ENCODE measurements at regions not wholly inside any gene's neighbourhood (a gene's known extent, or its start where the extent isn't known, plus 50 kb on each side); places are given as distances from the start of the nearest gene placed in this dataset.

DNA sequence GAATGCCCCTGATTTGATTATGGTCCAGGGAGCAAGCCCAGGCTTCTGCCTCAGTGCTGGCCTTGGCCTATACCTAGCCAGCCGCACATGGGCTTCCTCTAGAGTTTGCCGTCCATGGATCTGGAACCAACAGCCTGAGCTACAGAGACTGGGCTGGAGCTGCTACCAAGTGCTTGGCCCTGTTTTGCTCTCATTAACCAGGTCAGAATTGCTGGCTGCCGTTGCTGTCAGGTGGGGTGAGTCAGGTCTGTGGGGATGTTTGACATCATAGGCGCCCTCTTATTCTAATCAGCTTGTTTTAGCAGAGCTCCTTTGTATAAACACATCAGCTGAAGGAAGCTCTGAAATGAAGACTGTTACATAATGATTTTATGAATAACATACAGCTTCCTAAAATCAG, 83.1 kb upstream of the PHACTR2 start:
- no peaks in the 10 kb centered on the region for H3K9me3 ChIP-seq (replicated peaks; ENCODE audit: control insufficient read depth, insufficient read depth, low read length)
- H3K4me2 ChIP-seq (ENCODE audit: insufficient read depth, low read length): no peak overlapping the region
- no peak overlapping the region for H3K9ac ChIP-seq (replicated peaks; ENCODE audit: extremely low read depth, insufficient read depth, low read length)
- H3K36me3 ChIP-seq (ENCODE audit: control insufficient read depth in 2 of 2, extremely low read depth in 1 of 2, insufficient read depth in 2 of 2, low read length in 2 of 2): no peaks in the 10 kb centered on the region
- no peak overlapping the region for H3K27ac ChIP-seq (ENCODE audit: insufficient read depth, low read depth, low read length)
- POLR2A ChIA-PET: no interaction called here
- TF ChIP-seq POLR2A (IDR thresholded peaks at IDR 0.05; ENCODE audit: low read depth, low read length) (no peak), MYC (IDR thresholded peaks at IDR 0.05; ENCODE audit: low read depth, low read length) (no peak), EZH2 (IDR thresholded peaks at IDR 0.05; ENCODE audit: borderline replicate concordance, low read depth, low read length, severe bottlenecking) (no peak), JUN (IDR thresholded peaks at IDR 0.05; ENCODE audit: borderline replicate concordance, insufficient read depth, insufficient read length, low read depth) (no peak), POLR2AphosphoS5 (IDR thresholded peaks at IDR 0.05; ENCODE audit: insufficient read depth, low read depth, low read length) (no peak), FOS (IDR thresholded peaks at IDR 0.05; ENCODE audit: borderline replicate concordance, insufficient read depth, low read length) (no peak), GATA2 (IDR thresholded peaks at IDR 0.05; ENCODE audit: insufficient read depth, insufficient read length, low read depth, low read length) (no peak)
- TF ChIP-seq, protein P1, sequence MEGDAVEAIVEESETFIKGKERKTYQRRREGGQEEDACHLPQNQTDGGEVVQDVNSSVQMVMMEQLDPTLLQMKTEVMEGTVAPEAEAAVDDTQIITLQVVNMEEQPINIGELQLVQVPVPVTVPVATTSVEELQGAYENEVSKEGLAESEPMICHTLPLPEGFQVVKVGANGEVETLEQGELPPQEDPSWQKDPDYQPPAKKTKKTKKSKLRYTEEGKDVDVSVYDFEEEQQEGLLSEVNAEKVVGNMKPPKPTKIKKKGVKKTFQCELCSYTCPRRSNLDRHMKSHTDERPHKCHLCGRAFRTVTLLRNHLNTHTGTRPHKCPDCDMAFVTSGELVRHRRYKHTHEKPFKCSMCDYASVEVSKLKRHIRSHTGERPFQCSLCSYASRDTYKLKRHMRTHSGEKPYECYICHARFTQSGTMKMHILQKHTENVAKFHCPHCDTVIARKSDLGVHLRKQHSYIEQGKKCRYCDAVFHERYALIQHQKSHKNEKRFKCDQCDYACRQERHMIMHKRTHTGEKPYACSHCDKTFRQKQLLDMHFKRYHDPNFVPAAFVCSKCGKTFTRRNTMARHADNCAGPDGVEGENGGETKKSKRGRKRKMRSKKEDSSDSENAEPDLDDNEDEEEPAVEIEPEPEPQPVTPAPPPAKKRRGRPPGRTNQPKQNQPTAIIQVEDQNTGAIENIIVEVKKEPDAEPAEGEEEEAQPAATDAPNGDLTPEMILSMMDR (IDR thresholded peaks at IDR 0.05; ENCODE audit: extremely low read depth in 1 of 2, insufficient read depth in 1 of 2, low read depth in 1 of 2, low read length in 2 of 2): no peak
- TF ChIP-seq, protein P2, sequence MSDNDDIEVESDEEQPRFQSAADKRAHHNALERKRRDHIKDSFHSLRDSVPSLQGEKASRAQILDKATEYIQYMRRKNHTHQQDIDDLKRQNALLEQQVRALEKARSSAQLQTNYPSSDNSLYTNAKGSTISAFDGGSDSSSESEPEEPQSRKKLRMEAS (IDR thresholded peaks at IDR 0.05; ENCODE audit: insufficient read depth, insufficient read length): no peak
- DNase-seq (ENCODE audit: low read depth, low spot score) (no peak), FAIRE-seq (no peak)
- H3K27me3 ChIP-seq (ENCODE audit: control insufficient read depth in 2 of 2, insufficient read depth in 2 of 2, low read length in 2 of 2): no peaks in the 10 kb centered on the region
- no peaks in the 10 kb centered on the region for H4K20me1 ChIP-seq (replicated peaks; ENCODE audit: control insufficient read depth, extremely low read depth, insufficient read depth, low read length)
- intact Hi-C loops (cut with micrococcal nuclease): loop anchor here (5.0 kb wide), 1 partner anchor 83 kb away; the partner anchor contains the start of gene PHACTR2
- CTCF ChIA-PET: interaction anchor here (1.3 to 1.9 kb wide), 3 partner anchors 15 to 419 kb away, joined by 3 to 16 read pairs (median 4); no protein-coding TSS in a partner anchor
- H2AFZ ChIP-seq (ENCODE audit: low read depth, low read length): no peak overlapping the region
- H3K9me1 ChIP-seq (replicated peaks; ENCODE audit: control insufficient read depth, extremely low read depth, insufficient read depth, low read length): no peaks in the 10 kb centered on the region
- no TSS peak for BruUV-seq (replicated peaks)
- dilution Hi-C loops (cut with MboI; ENCODE audit: extremely low pct_ligation_motif_present, low sequenced_read_pairs): no loop called here
- H3K79me2 ChIP-seq (ENCODE audit: control insufficient read depth, insufficient read depth, low read length): no peaks in the 10 kb centered on the region
- H3K4me3 ChIP-seq (replicated peaks in 1 of 3; ENCODE audit: insufficient read depth in 1 of 3, low read depth in 1 of 3, low read length in 3 of 3): no peak overlapping the region
- H3K4me1 ChIP-seq (ENCODE audit: control insufficient read depth, extremely low read depth, insufficient read depth, low read length): no peaks in the 10 kb centered on the region

All from endothelial cell of umbilical vein (primary cell).